Left renal pelvis (tissue), 4 donors: ENCODE measurements at regions not wholly inside any gene's neighbourhood (a gene's known extent, or its start where the extent isn't known, plus 50 kb on each side); places are given as distances from the start of the nearest gene placed in this dataset.
A peak's percentile ranks its signal among the peaks of the same experiment; 100 is the strongest.

Source experiments
- DNase-seq, 4 donors: peaks; one replicate each; pipeline ENCODE4 v3.0.0-alpha.2; 2013; ENCODE audit warnings: low read depth in 4 of 4, low spot score in 3 of 4

DNA sequence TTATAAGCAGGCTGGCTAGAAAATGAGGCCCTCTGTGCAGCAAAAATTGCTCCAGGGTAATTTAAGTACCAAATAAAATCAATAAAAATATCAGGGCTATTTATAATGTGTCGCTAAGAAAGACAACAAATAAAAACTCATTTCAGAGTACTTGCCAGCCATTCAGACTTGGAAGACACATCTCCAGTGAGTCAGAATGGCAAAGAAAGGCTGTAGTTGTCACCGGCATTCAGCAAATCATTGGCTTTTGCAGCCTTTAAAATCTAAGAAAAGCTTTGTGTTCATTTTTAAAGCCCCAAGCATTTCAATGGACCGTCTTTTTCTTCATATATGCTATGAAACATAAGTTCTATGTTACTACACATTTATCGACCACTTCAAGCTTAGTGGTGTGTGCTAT, 141.1 kb upstream of the HNMT start:
- DNase-seq, result no peak

DNA sequence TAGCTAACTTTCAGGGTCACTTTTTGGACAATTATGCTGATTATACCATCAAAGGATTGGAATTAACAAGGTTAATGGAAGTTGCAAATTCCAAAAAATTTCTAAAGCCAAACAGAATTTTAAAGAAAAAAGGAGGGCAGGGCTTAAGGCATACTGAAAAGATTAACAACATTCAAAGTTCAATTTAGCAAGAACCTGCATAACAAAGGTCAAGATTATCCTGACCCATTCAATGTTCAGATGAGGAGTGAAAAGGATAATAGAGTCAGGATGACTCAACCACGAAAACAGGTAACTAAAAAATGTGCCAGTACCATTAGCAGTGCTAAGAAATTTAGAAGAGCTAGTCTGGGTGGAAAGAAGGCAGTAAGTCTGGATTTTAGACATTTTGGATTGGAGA, 139.8 kb upstream of the HNMT start:
- no peak for DNase-seq

GRCh38 chr2:137826373-137827372, 137.6 kb upstream of the HNMT start:
- no peak for DNase-seq

DNA sequence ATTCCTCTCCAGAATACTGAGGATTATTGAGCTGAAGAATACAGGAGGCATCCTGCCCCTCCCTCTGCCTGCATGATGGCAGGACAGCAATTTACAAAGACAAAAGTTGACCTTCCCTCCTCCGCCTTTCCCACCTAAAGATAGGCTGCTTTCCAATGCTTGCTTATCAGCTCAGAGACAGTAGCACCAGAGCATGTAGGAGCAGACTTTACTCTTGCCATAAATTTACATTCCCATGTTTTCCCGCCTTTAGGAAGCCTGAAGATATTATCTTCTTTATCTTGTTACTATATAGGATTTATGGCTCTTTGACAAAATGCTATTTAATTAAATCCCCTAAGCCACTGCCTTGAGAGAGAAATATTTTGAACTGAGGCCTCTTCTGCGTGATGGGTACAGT, 135.6 kb upstream of the HNMT start:
- DNase-seq, result no peak

- DNase-seq, result no peak
These were observed 135.0 kb upstream of the HNMT start for GRCh38 chr2:137829251-137829650.

DNA sequence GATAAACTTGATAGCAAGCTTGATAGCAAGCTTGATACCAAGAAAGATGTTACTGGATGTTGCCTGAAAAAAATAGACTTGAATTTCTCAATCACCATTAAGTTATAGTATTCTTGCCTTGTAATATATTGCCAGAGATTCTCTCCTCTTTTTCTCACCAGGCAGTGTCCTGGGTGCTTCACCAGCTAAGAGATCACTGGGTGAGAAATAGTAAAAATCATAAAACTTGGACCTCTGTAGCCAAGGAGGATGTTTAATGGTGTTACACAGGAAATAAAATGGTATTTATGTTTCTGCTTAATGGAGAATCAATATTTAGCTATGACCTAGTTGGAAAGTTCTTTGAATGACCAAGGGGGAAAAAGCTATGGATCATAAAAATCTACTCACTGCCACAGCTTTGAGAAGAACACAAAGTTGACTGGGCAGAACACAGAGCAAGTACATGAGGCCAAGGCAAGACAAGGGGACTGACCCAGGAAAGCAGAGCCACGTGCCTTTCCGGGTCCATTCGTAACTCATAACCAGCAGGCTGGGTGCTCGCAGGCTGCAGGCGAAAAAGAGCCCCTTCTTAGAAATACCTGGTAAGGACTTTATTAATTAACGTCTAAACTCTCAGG, 129.4 kb upstream of the HNMT start:
- DNase-seq, result no peak

GRCh38 chr2:137836671-137837070, 127.6 kb upstream of the HNMT start:
- DNase-seq, result no peak

DNA sequence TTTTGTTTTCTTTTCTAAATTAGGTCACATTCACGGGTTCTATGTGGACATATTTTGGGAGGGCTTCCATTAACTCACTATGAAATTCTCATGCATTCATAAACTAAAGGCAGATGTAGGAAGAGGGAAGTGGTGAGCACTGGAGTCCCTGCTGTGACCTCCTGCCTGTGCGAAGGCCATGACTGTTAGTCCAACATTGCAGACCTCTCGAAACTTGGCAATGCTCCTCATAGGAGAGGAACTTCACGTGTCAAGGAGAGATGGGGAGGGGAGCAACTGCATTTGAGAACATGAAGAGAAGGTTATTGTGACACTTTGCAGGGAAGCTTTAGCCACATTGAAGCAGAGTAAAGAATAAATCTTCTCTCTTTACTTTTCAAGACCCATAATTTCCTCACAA, 126.4 kb upstream of the HNMT start:
- no peak for DNase-seq

DNA sequence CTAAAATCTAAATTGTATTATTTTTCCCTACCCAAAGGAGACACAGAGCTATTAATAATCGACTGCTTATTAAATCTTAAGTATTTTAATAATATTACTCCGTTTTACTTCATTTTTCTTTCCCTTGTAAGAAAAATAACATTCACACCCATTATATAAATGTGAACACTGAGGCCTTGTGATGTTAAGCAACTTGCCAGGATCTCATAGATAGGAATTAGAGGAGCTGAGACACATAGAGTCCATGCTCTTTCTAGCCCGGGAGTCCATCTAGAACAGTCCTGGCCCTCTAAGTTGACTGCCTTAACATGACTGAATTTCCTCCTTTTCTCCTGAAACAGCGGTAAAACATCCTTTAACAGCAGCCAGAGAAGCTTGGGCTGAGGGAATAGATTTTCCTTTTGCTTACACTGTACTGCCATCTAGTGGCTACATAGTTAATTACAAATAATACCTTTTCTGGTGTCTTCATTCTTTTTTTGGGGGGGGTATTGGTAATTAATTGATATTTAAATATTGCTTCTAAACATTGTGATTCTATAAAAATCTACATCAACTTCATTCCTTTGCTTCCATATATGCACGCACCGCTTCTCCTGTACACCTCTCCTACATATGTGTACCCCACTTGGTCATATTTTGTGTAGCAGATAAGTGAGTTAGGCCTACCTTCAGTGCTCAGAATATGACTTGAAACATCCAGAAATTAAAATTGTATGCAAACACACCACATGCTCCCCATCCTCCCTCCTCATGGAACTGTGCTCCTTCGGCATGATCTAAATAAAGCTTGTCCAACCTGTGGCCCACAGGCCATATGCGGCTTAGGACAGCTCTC, 125.8 kb upstream of the HNMT start:
- peak in 3 of 4 donors; percentile 8 to 14 (median 10) for DNase-seq

- DNase-seq, result no peak
These were observed 121.8 kb upstream of the HNMT start for GRCh38 chr2:137842430-137842829.

DNA sequence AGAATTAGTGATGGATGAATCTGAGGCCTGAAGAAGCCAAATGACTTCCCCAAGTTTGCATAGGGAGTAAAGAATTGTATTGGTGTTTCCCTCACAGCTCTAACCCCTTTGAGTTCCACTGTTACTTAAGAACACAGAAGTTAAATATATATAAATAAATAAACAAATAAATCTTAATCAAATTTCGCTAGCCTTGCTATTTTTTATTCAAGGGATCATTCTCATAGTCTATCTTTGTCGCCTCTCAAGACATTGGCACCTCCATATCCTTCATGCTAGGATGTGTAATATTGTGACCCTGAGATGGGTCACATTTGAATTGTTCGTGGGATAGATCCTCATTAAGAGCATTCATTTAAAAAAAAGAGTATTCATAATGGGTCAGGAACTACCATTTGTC, 121.3 kb upstream of the HNMT start:
- no peak for DNase-seq

GRCh38 chr2:137845422-137845821, 118.9 kb upstream of the HNMT start:
- DNase-seq, result no peak

DNA sequence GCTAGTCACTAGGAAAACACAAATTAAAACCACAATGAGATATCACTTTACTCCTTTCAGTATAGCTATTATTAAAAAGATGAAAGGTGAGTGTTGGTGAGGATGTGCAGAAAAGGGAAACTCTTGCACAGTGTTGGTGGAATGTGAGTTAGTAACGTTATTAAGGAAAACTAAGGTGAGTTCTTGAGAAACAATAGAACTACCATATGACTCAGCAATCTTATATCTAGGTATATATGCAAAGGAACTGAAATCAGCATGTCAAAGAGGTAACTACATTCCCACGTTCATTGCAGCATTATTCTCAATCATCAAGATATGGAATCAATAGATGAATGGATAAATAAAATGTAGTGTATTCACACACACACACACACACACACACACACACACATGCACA, 117.3 kb upstream of the HNMT start:
- DNase-seq, result no peak

DNA sequence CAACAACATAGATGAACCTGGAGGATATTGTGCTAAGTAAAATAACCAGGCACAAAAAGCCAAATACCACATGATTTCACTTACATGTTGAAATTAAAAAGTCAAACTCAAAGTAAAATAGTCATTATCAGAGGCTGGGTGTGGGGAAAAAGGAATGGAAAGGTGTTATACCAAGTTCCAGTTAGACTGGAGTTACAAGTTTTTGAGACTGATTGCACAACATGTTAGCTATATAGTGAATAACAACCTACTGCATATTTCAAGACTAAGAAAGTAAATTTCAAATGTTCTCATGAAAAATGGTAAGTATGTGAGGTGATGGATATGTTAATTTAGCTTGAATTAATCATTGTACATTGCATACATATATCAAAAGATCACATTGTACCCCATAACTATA, 116.8 kb upstream of the HNMT start:
- DNase-seq, result no peak

DNA sequence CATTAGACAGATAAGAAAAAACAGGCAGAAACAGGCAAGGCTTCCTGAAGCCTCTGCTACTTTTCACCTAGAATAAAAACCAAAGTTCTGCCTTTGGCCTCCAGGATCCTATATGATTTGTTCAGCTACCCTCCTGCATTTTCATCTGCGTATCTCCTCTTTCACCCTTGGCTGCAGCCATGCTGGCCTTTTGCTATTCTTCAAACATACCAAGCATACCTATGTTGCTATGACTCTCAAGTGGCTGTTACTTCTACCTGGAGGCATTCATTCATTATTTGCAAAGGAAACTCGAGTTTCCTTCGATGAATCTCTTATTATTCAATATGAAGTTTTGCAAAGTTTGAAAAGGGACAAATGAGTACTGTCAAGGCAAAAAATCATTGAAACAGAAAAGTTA, 106.4 kb upstream of the HNMT start:
- DNase-seq, result no peak

DNA sequence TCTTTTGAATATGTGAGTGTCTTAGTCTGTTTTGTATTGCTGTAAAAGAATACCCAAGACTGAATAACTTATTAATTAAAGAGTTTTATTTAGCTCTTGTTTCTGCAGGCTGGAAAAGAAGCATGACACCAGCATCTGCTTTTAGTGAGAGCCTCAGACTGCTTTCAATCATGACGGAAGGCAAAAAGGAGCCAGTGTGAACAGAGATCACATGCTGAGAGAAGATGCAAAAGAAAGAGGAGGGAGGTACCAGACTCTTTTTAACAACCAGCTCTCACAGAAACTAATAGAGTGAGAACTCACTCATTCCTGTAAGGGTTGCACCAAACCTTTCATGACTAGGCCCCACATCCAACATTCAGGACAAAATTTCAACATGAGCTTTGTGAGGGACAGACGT, 101.6 kb upstream of the HNMT start:
- no peak for DNase-seq

DNA sequence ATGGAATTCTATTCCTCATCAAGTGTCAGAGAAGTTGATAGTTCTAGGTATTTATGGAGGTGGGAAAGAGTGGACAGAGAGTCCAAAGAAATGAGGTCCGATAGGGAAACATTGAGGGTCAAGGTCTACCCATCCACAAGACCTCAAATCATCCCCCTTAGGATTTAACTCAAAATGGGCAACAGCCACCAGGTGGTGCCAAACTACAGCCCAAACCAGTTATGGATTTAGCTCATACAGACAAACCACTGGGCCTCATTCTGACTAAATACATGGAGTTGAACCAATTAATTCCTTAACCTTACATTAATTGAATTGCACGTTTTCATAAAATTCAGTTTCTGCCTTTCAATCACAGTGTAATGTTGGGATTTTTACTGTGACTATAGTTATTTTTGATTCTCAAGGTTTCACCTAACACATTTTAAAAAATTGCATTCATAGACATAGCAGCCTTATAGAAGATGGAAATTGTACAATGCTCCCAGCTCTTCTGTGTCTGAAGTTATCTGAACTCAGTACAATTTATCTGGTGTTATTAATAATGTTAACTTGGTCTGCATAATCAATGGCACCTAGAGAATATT, 98.2 kb upstream of the HNMT start:
- peak in 3 of 4 donors; percentile 20 to 27 (median 22) for DNase-seq

DNA sequence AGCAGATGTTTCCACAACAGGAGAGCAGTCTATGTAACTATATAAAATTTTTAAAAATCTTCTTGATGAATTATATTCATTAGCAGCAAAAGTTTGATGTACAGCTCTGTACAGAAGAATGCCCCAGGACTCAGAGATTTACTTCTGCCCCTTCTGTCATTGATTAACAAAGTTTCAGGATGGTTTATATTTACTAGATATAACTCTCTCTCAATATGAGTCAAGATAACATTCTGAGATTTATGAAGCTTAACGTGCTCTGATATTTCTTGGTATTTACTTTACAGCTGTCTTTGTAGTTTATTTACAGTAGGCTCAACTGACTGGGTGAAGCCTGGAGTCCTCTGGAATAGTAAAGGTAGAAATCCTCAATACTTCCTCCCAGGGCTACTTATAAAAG, 93.6 kb upstream of the HNMT start:
- DNase-seq, result no peak

DNA sequence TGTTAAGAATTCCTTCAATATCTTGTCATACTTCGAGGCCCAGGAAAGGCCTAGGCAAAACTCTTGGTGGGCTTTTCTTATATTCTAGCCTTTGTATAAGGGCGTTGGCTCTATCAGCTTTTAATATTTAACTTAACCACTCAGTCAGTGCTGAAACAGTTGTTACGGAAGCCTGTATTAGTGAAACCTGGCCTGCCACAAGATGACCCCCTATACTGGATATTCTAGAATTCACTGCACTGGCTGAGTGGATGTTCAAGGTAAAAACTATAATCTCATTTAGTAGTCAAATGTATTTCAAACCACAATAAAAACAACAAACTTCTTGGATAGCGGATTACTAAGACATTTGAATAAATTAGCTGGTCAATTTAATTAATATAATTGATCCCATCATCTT, 91.7 kb upstream of the HNMT start:
- DNase-seq, result no peak

DNA sequence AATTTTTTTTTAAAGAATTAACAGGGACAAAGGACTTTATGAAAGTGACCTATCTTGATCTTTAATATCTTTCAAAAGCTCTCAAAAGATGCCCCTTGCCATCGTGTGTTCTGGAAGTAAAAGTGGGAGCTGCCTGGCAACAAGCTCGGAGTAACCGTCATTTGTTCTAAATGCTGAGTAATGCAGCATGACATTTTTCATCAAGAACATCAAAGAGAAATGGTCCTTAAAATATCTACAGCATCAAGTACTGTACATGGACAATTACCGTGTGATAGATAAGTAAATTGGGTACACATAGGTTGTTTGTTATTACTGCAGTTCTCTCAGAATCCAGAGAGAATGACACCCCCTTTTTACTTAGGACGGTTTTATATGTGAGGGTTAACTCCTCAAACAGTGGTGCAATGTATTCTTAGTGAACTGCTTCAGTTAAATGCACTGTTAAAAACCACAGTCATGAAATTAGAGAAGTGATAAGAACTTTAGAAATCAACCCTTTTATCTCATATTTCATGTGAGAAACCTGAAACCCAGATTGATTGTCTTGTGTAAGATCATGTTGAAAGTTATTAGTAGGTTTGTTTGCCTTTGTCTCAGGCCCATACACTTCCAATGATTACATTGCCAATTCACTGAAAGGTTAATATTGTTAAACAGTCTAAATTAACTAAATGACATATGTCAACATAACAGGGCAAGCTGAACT, 90.6 kb upstream of the HNMT start:
- no peak for DNase-seq
